IPS-15b (cell line): ENCODE measurements at regions not wholly inside any gene's neighbourhood (a gene's known extent, or its start where the extent isn't known, plus 50 kb on each side); places are given as distances from the start of the nearest gene placed in this dataset.

ENCODE experiments used
- H3K27me3 ChIP-seq: one replicate; pipeline ENCODE4 v1.6.1; 2013; ENCODE audit warnings: low read length; ENCODE audit not compliant: control insufficient read depth, insufficient read depth
- H3K36me3 ChIP-seq: one replicate; pipeline ENCODE4 v1.6.1; 2013; ENCODE audit warnings: low read length; ENCODE audit not compliant: control insufficient read depth, insufficient read depth
- H3K4me1 ChIP-seq: one replicate; pipeline ENCODE4 v1.6.1; 2013; ENCODE audit warnings: mild to moderate bottlenecking, low read length; ENCODE audit not compliant: control insufficient read depth, insufficient read depth
- H3K4me3 ChIP-seq: one replicate; pipeline ENCODE4 v1.5.1; 2013; ENCODE audit warnings: low read depth, low read length
- H3K9ac ChIP-seq: one replicate; pipeline ENCODE4 v1.6.1; 2013; ENCODE audit warnings: low read depth, mild to moderate bottlenecking, low read length
- H3K9me3 ChIP-seq: one replicate; pipeline ENCODE4 v1.6.1; 2013; ENCODE audit warnings: mild to moderate bottlenecking, low read length; ENCODE audit not compliant: control insufficient read depth, insufficient read depth

DNA sequence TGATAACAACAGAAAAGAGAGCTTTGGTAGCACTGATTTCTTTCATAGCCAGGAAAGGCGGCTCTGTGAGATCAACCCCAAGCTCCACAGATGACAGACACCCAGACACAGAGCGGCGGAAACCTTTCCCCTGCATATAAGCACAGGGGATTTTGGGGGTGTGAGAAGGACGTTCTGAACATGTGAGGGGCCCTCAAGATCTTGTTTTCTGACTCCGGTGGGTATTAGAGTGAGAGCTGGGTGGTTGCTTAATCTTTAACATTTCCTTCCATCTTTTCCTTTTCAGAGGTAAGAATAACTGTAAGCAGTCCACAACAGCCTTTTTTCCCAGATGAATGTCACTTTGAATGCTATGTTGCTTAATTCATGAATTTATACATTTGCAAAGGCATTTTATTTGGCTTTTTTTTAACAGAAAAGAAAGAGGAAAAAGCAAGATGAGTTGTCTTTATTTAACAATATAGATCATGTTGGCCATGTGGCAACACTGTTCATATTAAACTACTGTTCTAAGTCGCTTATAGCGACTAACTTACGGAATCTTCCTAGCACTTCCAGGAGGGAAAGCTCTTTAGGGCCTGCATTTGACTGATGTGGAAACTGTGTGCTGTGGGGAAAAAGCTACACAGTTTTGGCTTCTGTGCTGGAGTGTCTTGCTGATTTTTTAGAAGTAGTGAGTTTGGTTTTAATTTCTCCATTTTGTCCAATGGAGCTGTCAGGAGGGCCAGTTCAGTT lies 80.5 kb upstream of the NAA20 start:
- Histone ChIP-seq H3K36me3 (no peaks in the 10 kb centered on the region), H3K4me1 (peaks cover 2% of the 10 kb centered on the region), H3K4me3 (no peak overlapping the region), H3K9ac (no peak overlapping the region), H3K9me3 (no peaks in the 10 kb centered on the region), H3K27me3 (no peaks in the 10 kb centered on the region)

DNA sequence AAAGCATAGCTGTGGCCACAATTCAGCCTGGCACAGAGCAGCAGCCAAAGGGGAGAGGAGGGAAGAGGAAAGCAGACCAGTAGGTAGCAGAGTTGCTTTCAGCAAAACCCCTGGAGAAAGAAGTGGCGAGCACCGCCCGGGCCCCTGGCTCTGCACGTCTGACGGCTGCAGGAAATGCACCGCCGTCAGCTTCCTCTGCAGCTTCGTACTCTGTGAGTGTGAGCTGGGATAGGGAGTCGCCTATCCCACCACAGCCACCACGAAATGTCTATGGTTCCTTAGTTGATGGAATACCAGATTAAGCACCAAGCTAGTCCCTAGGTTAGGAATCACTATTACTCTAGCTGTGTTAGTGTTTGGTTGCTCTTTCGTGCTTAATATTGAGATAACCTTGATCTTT lies 79.9 kb upstream of the NAA20 start:
- Histone ChIP-seq H3K9ac (no peak overlapping the region), H3K9me3 (no peaks in the 10 kb centered on the region), H3K4me1 (peaks cover 2% of the 10 kb centered on the region), H3K4me3 (no peak overlapping the region), H3K27me3 (no peaks in the 10 kb centered on the region), H3K36me3 (no peaks in the 10 kb centered on the region)

DNA sequence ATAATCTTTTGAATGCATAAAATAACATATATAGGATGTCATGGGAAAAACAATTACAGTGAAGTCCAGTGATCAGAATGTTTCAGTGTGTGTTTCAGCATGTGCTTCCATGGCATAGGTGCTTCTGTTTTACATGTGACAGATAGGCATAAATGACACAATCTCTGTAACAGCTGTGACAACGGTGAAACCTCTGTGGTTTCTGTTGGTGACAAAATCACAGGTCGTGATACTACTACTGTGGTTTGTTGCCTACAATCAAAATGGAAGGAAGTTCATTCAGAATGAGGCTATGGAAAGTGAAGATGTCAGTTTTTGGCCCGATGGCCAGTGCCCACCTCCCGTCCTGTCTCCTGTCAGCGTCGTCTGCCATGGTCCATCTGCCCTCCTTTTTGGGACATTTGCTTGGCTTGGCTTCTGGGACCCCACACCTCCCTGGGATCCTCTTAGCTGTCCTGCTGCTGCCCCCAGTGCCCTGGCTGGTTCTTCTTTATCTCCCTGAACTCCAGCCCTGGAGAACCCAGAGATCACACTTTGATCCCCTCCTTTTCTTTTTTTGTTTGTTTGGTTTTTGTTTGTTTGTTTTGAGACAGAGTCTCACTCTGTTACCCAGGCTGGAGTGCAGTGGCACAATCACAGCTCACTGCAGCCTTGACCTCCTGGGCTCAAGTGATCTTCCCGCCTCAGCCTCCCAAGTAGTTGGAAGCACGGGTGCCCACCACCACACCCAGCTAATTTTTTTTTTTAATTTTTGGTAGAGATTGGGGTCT lies 79.3 kb upstream of the NAA20 start:
- no peaks in the 10 kb centered on the region for H3K27me3 ChIP-seq
- no peak overlapping the region for H3K9ac ChIP-seq
- H3K9me3 ChIP-seq: no peaks in the 10 kb centered on the region
- peaks cover 2% of the 10 kb centered on the region for H3K4me1 ChIP-seq
- no peaks in the 10 kb centered on the region for H3K36me3 ChIP-seq
- H3K4me3 ChIP-seq: no peak overlapping the region

DNA sequence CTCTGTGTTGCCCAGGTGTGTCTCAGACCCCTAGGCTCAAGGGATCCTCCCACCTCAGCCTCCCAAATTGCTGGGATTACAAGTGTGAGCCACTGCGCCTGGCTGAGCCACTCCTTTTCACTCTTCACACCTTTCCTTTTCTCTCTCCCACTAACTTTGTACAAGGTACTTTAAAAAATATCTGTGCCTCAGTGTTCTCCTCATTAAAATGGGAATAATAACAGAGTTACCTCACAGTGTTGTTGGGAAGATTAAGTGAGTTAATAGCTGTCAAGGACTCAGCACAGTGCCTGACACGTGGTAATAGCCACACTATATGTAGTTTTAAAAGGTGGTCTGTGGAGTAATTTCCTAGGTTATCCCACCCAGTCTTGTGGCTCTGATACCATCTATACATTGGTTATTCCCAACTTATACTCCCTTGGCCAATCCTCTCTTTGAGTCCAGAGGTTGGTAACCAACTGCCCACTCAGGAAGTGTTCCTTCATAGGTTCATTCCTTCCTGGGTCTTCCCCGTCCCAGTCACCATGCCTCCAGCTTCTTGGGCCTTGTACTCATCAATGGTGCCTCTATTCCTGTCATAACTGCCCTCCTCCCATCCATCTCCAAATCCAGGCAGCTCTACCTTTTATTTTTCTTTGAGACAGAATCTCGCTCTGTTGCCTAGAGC lies 78.6 kb upstream of the NAA20 start:
- no peaks in the 10 kb centered on the region for H3K27me3 ChIP-seq
- H3K36me3 ChIP-seq: no peaks in the 10 kb centered on the region
- H3K4me1 ChIP-seq: peaks cover 2% of the 10 kb centered on the region
- H3K4me3 ChIP-seq: no peak overlapping the region
- no peak overlapping the region for H3K9ac ChIP-seq
- H3K9me3 ChIP-seq: no peaks in the 10 kb centered on the region

DNA sequence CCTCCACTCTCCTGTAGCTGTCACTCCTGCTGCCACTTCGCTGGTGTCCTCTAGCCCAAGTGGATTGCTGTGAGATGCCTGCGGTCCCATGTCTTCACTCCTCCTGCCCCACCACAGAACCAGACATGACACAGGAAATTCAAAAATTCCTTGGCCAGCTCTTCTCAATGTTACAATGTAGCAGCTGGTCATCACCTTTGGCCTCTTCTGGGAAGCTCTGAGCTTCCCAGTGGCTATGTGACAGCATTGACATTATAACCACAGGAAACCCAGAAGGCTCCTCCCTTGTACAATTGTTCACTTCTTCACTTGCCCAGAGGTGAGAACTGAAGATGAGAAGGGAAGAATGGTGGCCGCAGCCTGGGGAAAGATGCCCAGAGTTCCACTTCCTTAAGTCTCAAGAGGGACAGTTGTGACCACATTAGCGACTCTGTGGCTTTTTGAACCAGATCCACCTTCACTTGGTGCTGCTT lies 76.1 kb upstream of the NAA20 start:
- H3K36me3 ChIP-seq: no peaks in the 10 kb centered on the region
- no peaks in the 10 kb centered on the region for H3K27me3 ChIP-seq
- H3K9ac ChIP-seq: no peak overlapping the region
- H3K4me1 ChIP-seq: no peaks in the 10 kb centered on the region
- no peak overlapping the region for H3K4me3 ChIP-seq
- no peaks in the 10 kb centered on the region for H3K9me3 ChIP-seq

- H3K4me3 ChIP-seq: no peak overlapping the region
- no peaks in the 10 kb centered on the region for H3K27me3 ChIP-seq
- no peaks in the 10 kb centered on the region for H3K36me3 ChIP-seq
- H3K9me3 ChIP-seq: no peaks in the 10 kb centered on the region
- H3K9ac ChIP-seq: no peak overlapping the region
- no peaks in the 10 kb centered on the region for H3K4me1 ChIP-seq
Measured at GRCh38 chr20:19942611-19943010, 74.6 kb upstream of the NAA20 start.

DNA sequence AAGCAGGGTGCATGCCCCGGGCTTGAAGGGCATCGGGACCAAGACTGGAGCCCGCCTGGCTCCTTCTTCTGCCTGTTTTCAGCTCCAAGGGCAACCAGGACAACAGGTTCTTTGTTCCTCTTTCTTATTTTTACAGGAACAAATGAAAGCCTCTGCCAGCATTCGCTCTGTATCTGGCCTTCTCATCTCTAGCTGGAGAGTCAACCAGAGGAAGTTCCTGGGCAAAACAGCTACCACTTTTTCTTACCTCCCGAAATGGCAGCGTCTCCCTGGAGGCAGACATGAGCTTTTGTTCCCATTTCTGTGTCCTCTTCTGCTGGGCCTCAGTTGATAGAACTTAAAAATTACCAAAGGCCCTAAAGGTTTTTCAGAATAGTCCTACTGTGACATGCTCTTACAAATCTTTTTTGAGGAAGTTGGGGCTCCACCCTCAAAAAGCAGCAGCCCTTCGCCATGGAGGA lies 74.1 kb upstream of the NAA20 start:
- H3K4me3 ChIP-seq: no peak overlapping the region
- H3K27me3 ChIP-seq: no peaks in the 10 kb centered on the region
- no peaks in the 10 kb centered on the region for H3K36me3 ChIP-seq
- H3K9me3 ChIP-seq: no peaks in the 10 kb centered on the region
- no peaks in the 10 kb centered on the region for H3K4me1 ChIP-seq
- H3K9ac ChIP-seq: no peak overlapping the region

DNA sequence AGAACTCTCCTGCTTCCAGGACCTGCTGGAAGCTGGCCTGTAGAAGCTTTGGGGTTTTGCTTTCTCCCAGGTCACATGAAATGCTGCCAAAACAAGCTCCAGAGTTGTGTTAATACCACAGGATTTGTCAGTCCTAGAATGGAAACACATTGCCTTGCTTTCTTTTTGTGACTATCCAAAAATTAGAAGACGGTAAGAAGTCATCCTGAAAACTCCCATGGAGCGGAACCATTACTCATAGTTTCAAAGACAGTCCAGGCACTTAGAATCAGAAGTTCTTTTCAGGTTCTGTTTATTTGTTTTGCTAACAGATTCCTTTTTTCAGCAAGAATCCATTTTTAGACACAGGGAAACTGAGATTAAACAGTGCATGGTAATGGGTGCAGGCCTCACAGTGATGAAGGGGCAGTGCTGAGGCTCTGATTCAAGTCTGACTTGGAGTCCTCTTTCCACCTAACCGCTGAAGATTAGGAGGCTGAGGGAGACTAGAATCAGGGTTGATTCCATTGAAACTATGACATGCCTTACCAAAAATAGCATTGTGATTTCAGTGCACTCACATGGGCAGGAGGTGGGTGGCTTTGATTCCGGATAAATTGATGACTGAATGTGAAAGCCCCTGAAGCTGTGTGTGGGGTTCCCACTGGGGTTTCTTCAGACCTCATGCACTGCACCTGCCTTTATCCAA lies 72.2 kb upstream of the NAA20 start:
- H3K36me3 ChIP-seq: no peaks in the 10 kb centered on the region
- H3K27me3 ChIP-seq: no peaks in the 10 kb centered on the region
- no peak overlapping the region for H3K4me3 ChIP-seq
- H3K4me1 ChIP-seq: no peaks in the 10 kb centered on the region
- H3K9ac ChIP-seq: no peak overlapping the region
- H3K9me3 ChIP-seq: no peaks in the 10 kb centered on the region

GRCh38 chr20:19945732-19946670 lies 71.2 kb upstream of the NAA20 start:
- H3K4me1 ChIP-seq: no peaks in the 10 kb centered on the region
- no peak overlapping the region for H3K4me3 ChIP-seq
- H3K36me3 ChIP-seq: no peaks in the 10 kb centered on the region
- no peaks in the 10 kb centered on the region for H3K9me3 ChIP-seq
- H3K9ac ChIP-seq: no peak overlapping the region
- no peaks in the 10 kb centered on the region for H3K27me3 ChIP-seq

DNA sequence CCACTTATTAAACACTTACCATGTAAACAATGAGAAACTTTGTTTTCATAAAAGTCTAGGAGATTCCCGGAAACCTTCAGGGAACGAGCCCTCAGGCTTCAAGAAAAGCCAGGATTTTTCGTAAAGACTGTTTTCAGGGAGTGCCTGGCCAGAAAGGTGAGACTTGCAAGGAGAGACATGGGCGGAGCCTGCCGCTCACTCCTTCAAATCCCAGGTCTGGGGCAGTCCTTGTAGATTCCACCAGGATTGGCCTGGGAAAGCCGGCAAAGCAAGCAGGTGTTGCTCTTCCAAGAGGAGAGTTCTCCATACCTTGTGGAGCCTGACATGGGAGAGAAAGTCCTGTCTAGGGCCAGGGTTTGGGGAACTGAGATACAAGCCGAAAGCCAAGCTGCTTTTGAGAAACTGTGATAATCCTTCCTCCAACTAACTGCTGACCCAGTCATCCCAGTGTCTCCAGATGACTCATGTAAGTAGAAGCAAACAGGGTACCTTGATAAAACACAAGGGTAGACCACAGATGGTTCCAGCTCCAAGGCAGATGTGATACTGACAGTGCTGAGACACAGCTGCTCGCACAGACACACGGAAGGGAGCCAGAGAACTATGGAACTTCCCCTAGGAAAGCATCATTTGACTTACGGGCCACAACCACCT lies 69.4 kb upstream of the NAA20 start:
- no peak overlapping the region for H3K9ac ChIP-seq
- H3K27me3 ChIP-seq: no peaks in the 10 kb centered on the region
- no peaks in the 10 kb centered on the region for H3K9me3 ChIP-seq

More for the DNA sequence above, 69.4 kb upstream of the NAA20 start:
- H3K4me1 ChIP-seq: no peaks in the 10 kb centered on the region
- no peak overlapping the region for H3K4me3 ChIP-seq
- no peaks in the 10 kb centered on the region for H3K36me3 ChIP-seq
